HepG2 (cell line): ENCODE measurements at regions not wholly inside any gene's neighbourhood (a gene's known extent, or its start where the extent isn't known, plus 50 kb on each side); places are given as distances from the start of the nearest gene placed in this dataset.

ENCODE experiments used
- ATAC-seq: fragments of 200-7000 bp; cut with Tn5 transposase; 3 replicates; pipeline ENCODE4 v1.9.1; 2020; ENCODE audit warnings: mild to moderate bottlenecking, moderate library complexity
- BruUV-seq: library from RNA; stranded (reverse); fragments of 400-500 nt; replicated peaks from 2 replicates; lab custom pipeline; 2021; lab: Mats Ljungman, UMichigan
- CTCF ChIA-PET: fragments of 300-600 bp; formaldehyde crosslinking; extraction: SDS; loops from one replicate; lab custom pipeline; 2021; ENCODE audit warnings: low total read pairs, inconsistent platforms, low intra/inter-chr PET ratio; lab: Yijun Ruan, JAX
- POLR2A ChIA-PET: fragments of 350-600 bp; sonication (Branson Sonifier 250); formaldehyde crosslinking; loops from one replicate; lab custom pipeline; 2020; ENCODE audit warnings: antibody characterized with exemption, inconsistent platforms; lab: Yijun Ruan, JAX
- DNase-seq: peaks from one replicate; pipeline ENCODE4 v3.0.0-alpha.2; 2015; ENCODE audit warnings: low spot score
- FAIRE-seq: peaks from 3 replicates; lab custom pipeline; 2011; peaks lifted over from hg19 to GRCh38; lab: Jason Lieb, UNC
- H2AFZ ChIP-seq: one replicate; pipeline ENCODE4 v1.6.1; 2011; ENCODE audit warnings: low read length, inconsistent platforms
- H3K27ac ChIP-seq: fragments of 300-600 bp; 3 replicates; pipeline ENCODE4 v1.8.0; 2011; ENCODE audit warnings: mixed run types, mild to moderate bottlenecking, mixed read lengths, low read length, inconsistent platforms; ENCODE audit not compliant: insufficient read depth; ENCODE audit errors: extremely low read length
- H3K27me3 ChIP-seq, 2 experiments: fragments of 200-600 bp in 1 of 2; 2 replicates in 1 of 2; 3 replicates in 1 of 2; pipeline versions ENCODE4 v1.6.0 to v1.8.0; 2011; ENCODE audit warnings: low read length in 2 of 2, mild to moderate bottlenecking in 2 of 2, moderate library complexity in 2 of 2, inconsistent platforms in 1 of 2; ENCODE audit not compliant: insufficient read depth in 2 of 2, control insufficient read depth in 1 of 2
- H3K36me3 ChIP-seq, 2 experiments: fragments of 200-600 bp in 1 of 2; replicated peaks in 1 of 2; 2 replicates in 1 of 2; 3 replicates in 1 of 2; pipeline versions ENCODE4 v1.5.1 to v1.8.0; 2011; ENCODE audit warnings: low read length in 2 of 2, inconsistent platforms in 1 of 2; ENCODE audit not compliant: insufficient read depth in 2 of 2, control insufficient read depth in 1 of 2
- H3K4me1 ChIP-seq: 2 replicates; pipeline ENCODE4 v1.5.1; 2012; ENCODE audit warnings: low read length, inconsistent platforms; ENCODE audit not compliant: insufficient read depth
- H3K4me2 ChIP-seq: 2 replicates; pipeline ENCODE4 v1.6.0; 2011; ENCODE audit warnings: low read depth, low read length, inconsistent platforms
- H3K4me3 ChIP-seq, 3 experiments: fragments of 200-600 bp in 1 of 3; sonication (generic), shearing (Covaris generic) in 1 of 3; replicated peaks in 1 of 3; 2 replicates each; pipeline ENCODE4 v1.5.1; 2011 to 2016; ENCODE audit warnings: low read length in 3 of 3, inconsistent platforms in 2 of 3, low read depth in 2 of 3, mild to moderate bottlenecking in 2 of 3, control low read depth in 1 of 3, mixed read lengths in 1 of 3; ENCODE audit not compliant: insufficient read depth in 1 of 3
- H3K79me2 ChIP-seq: one replicate; pipeline ENCODE4 v1.6.1; 2011; ENCODE audit warnings: low read length, inconsistent platforms; ENCODE audit not compliant: insufficient read depth
- H3K9ac ChIP-seq: 2 replicates; pipeline ENCODE4 v1.6.0; 2011; ENCODE audit warnings: mild to moderate bottlenecking, low read depth, low read length, inconsistent platforms; ENCODE audit not compliant: insufficient read depth
- H3K9me3 ChIP-seq: 2 replicates; pipeline ENCODE4 v1.5.1; 2012; ENCODE audit warnings: mild to moderate bottlenecking, low read length
- H4K20me1 ChIP-seq: 2 replicates; pipeline ENCODE4 v1.6.0; 2011; ENCODE audit warnings: inconsistent platforms, mild to moderate bottlenecking, low read length, moderate library complexity; ENCODE audit not compliant: insufficient read depth
- CHCHD3 ChIP-seq: sonication (generic); formaldehyde crosslinking; IDR thresholded peaks from 2 replicates; pipeline ENCODE4 v1.8.0; 2022; ENCODE audit warnings: mild to moderate bottlenecking, missing genetic modification reagents, moderate library complexity
- HDAC6 ChIP-seq: fragments of 200-600 bp; sonication (generic); IDR thresholded peaks from 2 replicates; pipeline ENCODE4 v1.7.0; 2017; ENCODE audit warnings: mild to moderate bottlenecking, antibody characterized with exemption, low read length, low read depth
- KLF13 ChIP-seq: sonication (generic); formaldehyde crosslinking; IDR thresholded peaks from 2 replicates; pipeline ENCODE4 v1.4.0; 2020; ENCODE audit warnings: mild to moderate bottlenecking, missing genetic modification reagents
- MAF1 ChIP-seq: sonication (generic); formaldehyde crosslinking; IDR thresholded peaks from 2 replicates; pipeline ENCODE4 v1.5.0; 2020; ENCODE audit warnings: missing genetic modification reagents, borderline replicate concordance
- MXD1 ChIP-seq: sonication (generic); formaldehyde crosslinking; IDR thresholded peaks from 2 replicates; pipeline ENCODE4 v1.4.0; 2020; ENCODE audit warnings: mild to moderate bottlenecking, missing genetic modification reagents
- PHF5A ChIP-seq: IDR thresholded peaks from one replicate; pipeline ENCODE4 v1.6.1; 2018; ENCODE audit warnings: low read depth, missing genetic modification reagents; ENCODE audit not compliant: unreplicated experiment
- SKI ChIP-seq: fragments of 450-650 bp; IDR thresholded peaks from one replicate; pipeline ENCODE4 v1.6.1; 2018; ENCODE audit warnings: mild to moderate bottlenecking; ENCODE audit not compliant: partially characterized antibody
- SRSF9 ChIP-seq: fragments of 200-400 bp; formaldehyde crosslinking; IDR thresholded peaks from 2 replicates; pipeline ENCODE4 v1.6.1; 2018; ENCODE audit warnings: borderline replicate concordance, mild to moderate bottlenecking, low read depth, low read length; ENCODE audit not compliant: insufficient read depth, poor library complexity, severe bottlenecking
- TFDP1 ChIP-seq: IDR thresholded peaks from 2 replicates; pipeline ENCODE4 v1.6.1; 2016; ENCODE audit warnings: missing compliant biosample characterization, missing genetic modification reagents, borderline replicate concordance
- ZBTB20 ChIP-seq: sonication (generic); formaldehyde crosslinking; IDR thresholded peaks from 2 replicates; pipeline ENCODE4 v1.8.1; 2023; ENCODE audit warnings: missing genetic modification reagents, low read depth, mild to moderate bottlenecking, borderline replicate concordance
- ZMYM2 ChIP-seq: sonication (generic); formaldehyde crosslinking; IDR thresholded peaks from 2 replicates; pipeline ENCODE4 v1.8.0; 2022; ENCODE audit warnings: mild to moderate bottlenecking, missing genetic modification reagents
- ZNF124 ChIP-seq: sonication (generic); formaldehyde crosslinking; IDR thresholded peaks from 2 replicates; pipeline ENCODE4 v1.4.0; 2020; ENCODE audit warnings: missing genetic modification reagents
- ZNF530 ChIP-seq: sonication (generic); formaldehyde crosslinking; IDR thresholded peaks from 2 replicates; pipeline ENCODE4 v1.5.0; 2020; ENCODE audit warnings: low read depth, mild to moderate bottlenecking, missing genetic modification reagents
- ZNF672 ChIP-seq: sonication (generic); formaldehyde crosslinking; IDR thresholded peaks from 2 replicates; pipeline ENCODE4 v1.8.1; 2022; ENCODE audit warnings: missing genetic modification reagents
- ZZZ3 ChIP-seq: sonication (generic); formaldehyde crosslinking; IDR thresholded peaks from 2 replicates; pipeline ENCODE4 v1.4.0; 2020; ENCODE audit warnings: missing genetic modification reagents, mild to moderate bottlenecking, borderline replicate concordance
- WGBS: methylation state at CpG from one replicate; pipeline ENCODE4 v1.1.6; 2017; ENCODE audit warnings: low lambda C conversion rate; 5-methylcytosine and 5-hydroxymethylcytosine counted together
- in situ Hi-C: cut with HindIII; loops from 2 replicates; pipeline ENCODE4 v1.10.0; 2017; ENCODE audit warnings: low pct_unique_long_range_greater_than_20kb; ENCODE audit not compliant: extremely low pct_ligation_motif_present
- intact Hi-C: fragments of 100-400 bp; cut with micrococcal nuclease; formaldehyde crosslinking; loops from one replicate; pipeline ENCODE4 v1.10.0; 2022; ENCODE audit not compliant: unreplicated experiment
- TF ChIP-seq, protein P1 (sequence below): IDR thresholded peaks from 2 replicates; pipeline ENCODE4 v1.6.1; 2012; ENCODE audit warnings: inconsistent platforms
- TF ChIP-seq, protein P2 (sequence below): sonication (generic); formaldehyde crosslinking; IDR thresholded peaks from 2 replicates; pipeline ENCODE4 v1.4.0; 2020; ENCODE audit warnings: missing genetic modification reagents, borderline replicate concordance
- TF ChIP-seq, protein P3 (sequence below): sonication (generic); formaldehyde crosslinking; IDR thresholded peaks from 2 replicates; pipeline ENCODE4 v1.4.0; 2020; ENCODE audit warnings: mild to moderate bottlenecking, missing genetic modification reagents

- ChIA-PET POLR2A (no interaction called here), CTCF (no interaction called here)
- DNase-seq = no peak
- Histone ChIP-seq H3K27ac (no peak overlapping the region), H3K9me3 (no peaks in the 10 kb centered on the region), H3K79me2 (no peaks in the 10 kb centered on the region), H3K9ac (peak overlapping the region; percentile 2; the same call in 1 of the 2 replicates), H4K20me1 (no peaks in the 10 kb centered on the region), H3K4me1 (0 out of 2 replicates have a peak, but pooled peaks cover 12% of the 10 kb centered on the region), H3K4me3 (peak overlapping the region; percentile 25 to 55 (median 46); a peak in 5 of 6 replicates), H3K27me3 (no peaks in the 10 kb centered on the region), H3K4me2 (peak overlapping the region; percentile 52), H3K36me3 (no peaks in the 10 kb centered on the region), H2AFZ (peak overlapping the region; percentile 4)
- WGBS = 5% methylated on average over 5 of the region's 5 CpGs
- in situ Hi-C loops (no loop called here), intact Hi-C loops (loop anchor here (2.0 kb wide), 1 partner anchor 108 kb away; no protein-coding TSS in a partner anchor)
- peak; percentile 57 for ATAC-seq
- no TSS peak for BruUV-seq
- FAIRE-seq = no peak
- TF ChIP-seq ZBTB20 (CRISPR knock-in tag) (no peak), ZNF124 (CRISPR knock-in tag) (no peak), ZNF530 (CRISPR knock-in tag) (no peak), ZMYM2 (CRISPR knock-in tag) (no peak), ZZZ3 (CRISPR knock-in tag) (no peak), KLF13 (no peak), HDAC6 (no peak), MXD1 (CRISPR knock-in tag) (no peak), CHCHD3 (no peak), SRSF9 (no peak), MAF1 (CRISPR knock-in tag) (no peak), SKI (no peak), TFDP1 (no peak), ZNF672 (CRISPR knock-in tag) (no peak), PHF5A (CRISPR knock-in tag) (no peak)
- TF ChIP-seq, protein P1, sequence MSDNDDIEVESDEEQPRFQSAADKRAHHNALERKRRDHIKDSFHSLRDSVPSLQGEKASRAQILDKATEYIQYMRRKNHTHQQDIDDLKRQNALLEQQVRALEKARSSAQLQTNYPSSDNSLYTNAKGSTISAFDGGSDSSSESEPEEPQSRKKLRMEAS = no peak
- TF ChIP-seq, protein P2, sequence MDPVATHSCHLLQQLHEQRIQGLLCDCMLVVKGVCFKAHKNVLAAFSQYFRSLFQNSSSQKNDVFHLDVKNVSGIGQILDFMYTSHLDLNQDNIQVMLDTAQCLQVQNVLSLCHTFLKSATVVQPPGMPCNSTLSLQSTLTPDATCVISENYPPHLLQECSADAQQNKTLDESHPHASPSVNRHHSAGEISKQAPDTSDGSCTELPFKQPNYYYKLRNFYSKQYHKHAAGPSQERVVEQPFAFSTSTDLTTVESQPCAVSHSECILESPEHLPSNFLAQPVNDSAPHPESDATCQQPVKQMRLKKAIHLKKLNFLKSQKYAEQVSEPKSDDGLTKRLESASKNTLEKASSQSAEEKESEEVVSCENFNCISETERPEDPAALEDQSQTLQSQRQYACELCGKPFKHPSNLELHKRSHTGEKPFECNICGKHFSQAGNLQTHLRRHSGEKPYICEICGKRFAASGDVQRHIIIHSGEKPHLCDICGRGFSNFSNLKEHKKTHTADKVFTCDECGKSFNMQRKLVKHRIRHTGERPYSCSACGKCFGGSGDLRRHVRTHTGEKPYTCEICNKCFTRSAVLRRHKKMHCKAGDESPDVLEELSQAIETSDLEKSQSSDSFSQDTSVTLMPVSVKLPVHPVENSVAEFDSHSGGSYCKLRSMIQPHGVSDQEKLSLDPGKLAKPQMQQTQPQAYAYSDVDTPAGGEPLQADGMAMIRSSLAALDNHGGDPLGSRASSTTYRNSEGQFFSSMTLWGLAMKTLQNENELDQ (CRISPR knock-in tag) = no peak
- TF ChIP-seq, protein P3, sequence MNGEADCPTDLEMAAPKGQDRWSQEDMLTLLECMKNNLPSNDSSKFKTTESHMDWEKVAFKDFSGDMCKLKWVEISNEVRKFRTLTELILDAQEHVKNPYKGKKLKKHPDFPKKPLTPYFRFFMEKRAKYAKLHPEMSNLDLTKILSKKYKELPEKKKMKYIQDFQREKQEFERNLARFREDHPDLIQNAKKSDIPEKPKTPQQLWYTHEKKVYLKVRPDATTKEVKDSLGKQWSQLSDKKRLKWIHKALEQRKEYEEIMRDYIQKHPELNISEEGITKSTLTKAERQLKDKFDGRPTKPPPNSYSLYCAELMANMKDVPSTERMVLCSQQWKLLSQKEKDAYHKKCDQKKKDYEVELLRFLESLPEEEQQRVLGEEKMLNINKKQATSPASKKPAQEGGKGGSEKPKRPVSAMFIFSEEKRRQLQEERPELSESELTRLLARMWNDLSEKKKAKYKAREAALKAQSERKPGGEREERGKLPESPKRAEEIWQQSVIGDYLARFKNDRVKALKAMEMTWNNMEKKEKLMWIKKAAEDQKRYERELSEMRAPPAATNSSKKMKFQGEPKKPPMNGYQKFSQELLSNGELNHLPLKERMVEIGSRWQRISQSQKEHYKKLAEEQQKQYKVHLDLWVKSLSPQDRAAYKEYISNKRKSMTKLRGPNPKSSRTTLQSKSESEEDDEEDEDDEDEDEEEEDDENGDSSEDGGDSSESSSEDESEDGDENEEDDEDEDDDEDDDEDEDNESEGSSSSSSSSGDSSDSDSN (CRISPR knock-in tag) = no peak
Observed at GRCh38 chr3:152192936-152193672, 75.6 kb upstream of the MBNL1 start.
